Loucy (cell line): ENCODE measurements at regions not wholly inside any gene's neighbourhood (a gene's known extent, or its start where the extent isn't known, plus 50 kb on each side); places are given as distances from the start of the nearest gene placed in this dataset.

Experiments used
- H2AFZ ChIP-seq: fragments of 200-600 bp; sonication (generic); 2 replicates; pipeline ENCODE4 v1.6.0; 2016; ENCODE audit warnings: antibody characterized with exemption, mild to moderate bottlenecking, low read length, moderate library complexity
- H3F3A ChIP-seq: fragments of 200-600 bp; 2 replicates; pipeline ENCODE4 v1.6.0; 2016; ENCODE audit warnings: antibody characterized with exemption, low read depth, mild to moderate bottlenecking
- H3K27me3 ChIP-seq: fragments of 200-600 bp; sonication (generic); 2 replicates; pipeline ENCODE4 v1.6.1; 2014; ENCODE audit warnings: low read length, mild to moderate bottlenecking; ENCODE audit not compliant: insufficient read depth, poor library complexity, severe bottlenecking
- H3K36me3 ChIP-seq: fragments of 200-600 bp; sonication (generic); 2 replicates; pipeline ENCODE4 v1.6.1; 2016; ENCODE audit warnings: low read length; ENCODE audit not compliant: insufficient read depth
- H3K4me1 ChIP-seq: fragments of 200-600 bp; sonication (generic); 2 replicates; pipeline ENCODE4 v1.5.1; 2014; ENCODE audit warnings: low read length, mild to moderate bottlenecking; ENCODE audit not compliant: insufficient read depth, poor library complexity, severe bottlenecking
- H3K4me2 ChIP-seq: fragments of 200-600 bp; sonication (generic); 2 replicates; pipeline ENCODE4 v1.6.0; 2014; ENCODE audit warnings: antibody characterized with exemption, low read length, low read depth, mild to moderate bottlenecking; ENCODE audit not compliant: poor library complexity, severe bottlenecking
- H3K4me3 ChIP-seq: fragments of 200-600 bp; sonication (generic); 2 replicates; pipeline ENCODE4 v1.5.1; 2014; ENCODE audit warnings: low read length, mild to moderate bottlenecking, mixed read lengths; ENCODE audit not compliant: poor library complexity, severe bottlenecking
- H3K79me2 ChIP-seq: fragments of 200-600 bp; sonication (generic); 2 replicates; pipeline ENCODE4 v1.6.1; 2014; ENCODE audit warnings: low read length; ENCODE audit not compliant: insufficient read depth
- H3K9ac ChIP-seq: fragments of 200-600 bp; sonication (generic); 2 replicates; pipeline ENCODE4 v1.6.0; 2014; ENCODE audit warnings: mild to moderate bottlenecking, low read depth, low read length, moderate library complexity; ENCODE audit not compliant: poor library complexity, severe bottlenecking
- H3K9me2 ChIP-seq: fragments of 200-600 bp; sonication (generic); replicated peaks from 2 replicates; pipeline ENCODE4 v1.6.1; 2016; ENCODE audit warnings: low read depth, low read length, mixed read lengths
- H3K9me3 ChIP-seq: fragments of 200-600 bp; sonication (generic); 2 replicates; pipeline ENCODE4 v1.6.1; 2014; ENCODE audit warnings: mild to moderate bottlenecking, antibody characterized with exemption, low read length, low read depth; ENCODE audit not compliant: insufficient read depth
- H4K20me1 ChIP-seq: fragments of 200-600 bp; sonication (generic); 2 replicates; pipeline ENCODE4 v1.6.0; 2014; ENCODE audit warnings: antibody characterized with exemption, low read length, mild to moderate bottlenecking; ENCODE audit not compliant: insufficient read depth, poor library complexity, severe bottlenecking
- CTCF ChIP-seq: fragments of 200-600 bp; sonication (generic); conservative IDR thresholded peaks from 2 replicates; pipeline ENCODE4 v1.5.1; 2014; ENCODE audit warnings: mild to moderate bottlenecking, antibody characterized with exemption, low read length
- EZH2phosphoT487 ChIP-seq: fragments of 200-600 bp; IDR thresholded peaks from 2 replicates; pipeline ENCODE4 v1.6.1; 2018; ENCODE audit warnings: antibody characterized with exemption, mild to moderate bottlenecking, moderate library complexity, borderline replicate concordance

- Histone ChIP-seq H3K36me3 (no peaks in the 10 kb centered on the region), H3K27me3 (no peaks in the 10 kb centered on the region), H3K9me2 (no peaks in the 10 kb centered on the region), H3K4me1 (no peaks in the 10 kb centered on the region), H3K9me3 (no peaks in the 10 kb centered on the region), H3K4me3 (no peak overlapping the region), H3K4me2 (no peak overlapping the region), H3F3A (no peaks in the 10 kb centered on the region), H3K79me2 (no peaks in the 10 kb centered on the region), H2AFZ (no peak overlapping the region), H3K9ac (no peak overlapping the region), H4K20me1 (no peaks in the 10 kb centered on the region)
- TF ChIP-seq EZH2phosphoT487: no peak
- TF ChIP-seq CTCF: peak; percentile 38
Observed at GRCh38 chrX:144896323-144896722, 351.0 kb upstream of the SPANXN1 start.

GRCh38 chrX:144901521-144901920, 345.8 kb upstream of the SPANXN1 start:
- Histone ChIP-seq H4K20me1 (no peaks in the 10 kb centered on the region), H3K4me1 (no peaks in the 10 kb centered on the region), H3K9me3 (no peaks in the 10 kb centered on the region), H3F3A (no peaks in the 10 kb centered on the region), H3K9ac (no peak overlapping the region), H3K4me3 (no peak overlapping the region), H3K27me3 (no peaks in the 10 kb centered on the region), H2AFZ (no peak overlapping the region), H3K36me3 (no peaks in the 10 kb centered on the region), H3K9me2 (no peaks in the 10 kb centered on the region), H3K4me2 (no peak overlapping the region), H3K79me2 (no peaks in the 10 kb centered on the region)
- no peak for TF ChIP-seq CTCF
- TF ChIP-seq EZH2phosphoT487: no peak

GRCh38 chrX:144916785-144917184, 330.5 kb upstream of the SPANXN1 start:
- H3K4me1 ChIP-seq: no peaks in the 10 kb centered on the region
- no peak for TF ChIP-seq CTCF
- no peak for TF ChIP-seq EZH2phosphoT487
- H3K79me2 ChIP-seq: no peaks in the 10 kb centered on the region
- H3K9me3 ChIP-seq: no peaks in the 10 kb centered on the region
- H3K36me3 ChIP-seq: no peaks in the 10 kb centered on the region
- H3K9ac ChIP-seq: no peak overlapping the region
- H4K20me1 ChIP-seq: no peaks in the 10 kb centered on the region
- H3F3A ChIP-seq: no peaks in the 10 kb centered on the region
- no peak overlapping the region for H3K4me3 ChIP-seq
- no peak overlapping the region for H3K4me2 ChIP-seq
- H3K27me3 ChIP-seq: no peaks in the 10 kb centered on the region
- no peaks in the 10 kb centered on the region for H3K9me2 ChIP-seq
- no peak overlapping the region for H2AFZ ChIP-seq
